ENCODE measurements at regions not wholly inside any gene's neighbourhood (a gene's known extent, or its start where the extent isn't known, plus 50 kb on each side); places are given as distances from the start of the nearest gene placed in this dataset.

DNA sequence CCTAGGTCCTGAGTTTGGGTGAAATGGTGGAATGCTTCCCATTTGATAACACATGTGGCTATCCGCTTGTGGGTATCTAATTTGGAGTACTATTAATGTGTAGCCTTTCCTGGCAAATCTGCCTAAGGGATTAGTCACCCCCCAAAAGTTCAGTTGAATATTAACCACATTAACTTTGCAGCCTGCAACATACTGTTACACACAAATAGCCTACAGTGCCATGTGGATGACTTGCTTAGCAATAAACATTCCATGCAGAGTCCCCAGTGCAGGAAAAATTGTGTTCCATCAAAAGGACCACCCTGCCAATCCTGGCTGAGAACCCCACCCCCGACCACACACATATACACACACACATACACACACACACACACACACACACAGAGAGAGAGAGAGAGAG lies 303.3 kb upstream of the ESRRG start:
- TF ChIP-seq, protein P1, sequence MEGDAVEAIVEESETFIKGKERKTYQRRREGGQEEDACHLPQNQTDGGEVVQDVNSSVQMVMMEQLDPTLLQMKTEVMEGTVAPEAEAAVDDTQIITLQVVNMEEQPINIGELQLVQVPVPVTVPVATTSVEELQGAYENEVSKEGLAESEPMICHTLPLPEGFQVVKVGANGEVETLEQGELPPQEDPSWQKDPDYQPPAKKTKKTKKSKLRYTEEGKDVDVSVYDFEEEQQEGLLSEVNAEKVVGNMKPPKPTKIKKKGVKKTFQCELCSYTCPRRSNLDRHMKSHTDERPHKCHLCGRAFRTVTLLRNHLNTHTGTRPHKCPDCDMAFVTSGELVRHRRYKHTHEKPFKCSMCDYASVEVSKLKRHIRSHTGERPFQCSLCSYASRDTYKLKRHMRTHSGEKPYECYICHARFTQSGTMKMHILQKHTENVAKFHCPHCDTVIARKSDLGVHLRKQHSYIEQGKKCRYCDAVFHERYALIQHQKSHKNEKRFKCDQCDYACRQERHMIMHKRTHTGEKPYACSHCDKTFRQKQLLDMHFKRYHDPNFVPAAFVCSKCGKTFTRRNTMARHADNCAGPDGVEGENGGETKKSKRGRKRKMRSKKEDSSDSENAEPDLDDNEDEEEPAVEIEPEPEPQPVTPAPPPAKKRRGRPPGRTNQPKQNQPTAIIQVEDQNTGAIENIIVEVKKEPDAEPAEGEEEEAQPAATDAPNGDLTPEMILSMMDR (IDR thresholded peaks at IDR 0.05), result no peak
- TF ChIP-seq POLR2A (IDR thresholded peaks at IDR 0.05) (no peak), POLR2AphosphoS5 (IDR thresholded peaks at IDR 0.05) (no peak)
